ENCODE measurements at regions not wholly inside any gene's neighbourhood (a gene's known extent, or its start where the extent isn't known, plus 50 kb on each side); places are given as distances from the start of the nearest gene placed in this dataset.

DNA sequence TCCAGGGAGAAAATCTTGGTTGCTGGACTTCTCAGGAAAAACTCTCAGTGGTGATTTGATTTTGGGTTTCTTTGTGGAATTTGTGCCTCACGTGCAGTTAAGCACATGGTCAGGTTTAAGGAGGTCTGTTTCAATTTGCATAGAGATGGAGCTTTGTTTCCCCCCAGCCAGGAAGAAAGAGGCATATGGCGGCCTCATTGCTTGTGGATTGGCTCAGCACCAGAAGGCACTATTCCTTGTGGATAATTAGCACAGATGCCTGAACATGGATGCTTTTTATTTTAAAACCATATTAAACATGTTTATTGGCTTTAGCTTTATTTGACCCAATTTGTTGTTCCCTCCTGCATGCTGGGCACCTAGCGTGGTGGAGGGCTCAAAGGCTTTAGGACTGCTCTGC lies 125.1 kb upstream of the RGMA start:
- DNase-seq (ENCODE audit: low read depth in 1 of 2, low spot score in 1 of 2): no peak

GRCh38 chr15:93213281-93213680 lies 124.3 kb upstream of the RGMA start:
- DNase-seq (ENCODE audit: low read depth in 1 of 2, low spot score in 1 of 2): no peak

DNA sequence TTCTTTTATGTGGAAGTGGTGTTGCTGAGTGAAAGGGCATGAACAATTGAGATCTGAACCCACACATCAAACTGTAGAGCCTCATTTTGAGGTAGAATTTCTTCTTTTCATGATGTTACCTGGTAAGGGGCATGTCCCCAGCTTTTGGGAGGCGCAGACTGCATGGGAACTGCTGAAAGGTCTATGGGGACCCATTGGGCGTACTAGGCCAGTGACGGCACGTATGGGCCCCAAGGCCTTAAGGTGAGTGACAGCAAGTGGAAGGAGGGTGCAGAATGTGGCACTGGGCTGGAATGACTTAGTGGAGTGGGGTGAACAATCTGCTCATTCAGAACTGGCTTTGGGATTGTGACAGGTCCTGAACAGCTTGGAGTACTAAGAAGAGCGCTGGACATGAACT lies 123.6 kb upstream of the RGMA start:
- no peak for DNase-seq (ENCODE audit: low read depth in 1 of 2, low spot score in 1 of 2)

DNA sequence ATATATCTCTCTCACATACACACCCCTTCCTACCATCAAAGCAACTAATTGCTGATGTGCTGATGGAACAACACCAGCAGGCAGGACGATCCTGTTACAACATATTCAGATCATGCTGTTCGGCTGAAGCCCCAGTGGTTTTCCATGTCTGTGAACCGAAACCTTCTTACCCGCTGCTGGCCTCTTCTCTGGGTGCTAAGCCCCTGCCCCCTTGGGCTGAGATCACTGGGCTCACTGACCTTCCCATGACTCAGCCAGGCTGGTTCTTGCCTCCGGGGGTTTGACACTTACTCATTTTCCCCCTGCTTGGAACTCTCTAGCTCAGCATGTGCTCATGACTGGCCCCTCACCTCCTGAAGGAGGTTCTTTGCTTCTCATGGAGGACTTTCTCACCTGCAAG lies 122.0 kb upstream of the RGMA start:
- DNase-seq (ENCODE audit: low read depth in 1 of 2, low spot score in 1 of 2): no peak

DNA sequence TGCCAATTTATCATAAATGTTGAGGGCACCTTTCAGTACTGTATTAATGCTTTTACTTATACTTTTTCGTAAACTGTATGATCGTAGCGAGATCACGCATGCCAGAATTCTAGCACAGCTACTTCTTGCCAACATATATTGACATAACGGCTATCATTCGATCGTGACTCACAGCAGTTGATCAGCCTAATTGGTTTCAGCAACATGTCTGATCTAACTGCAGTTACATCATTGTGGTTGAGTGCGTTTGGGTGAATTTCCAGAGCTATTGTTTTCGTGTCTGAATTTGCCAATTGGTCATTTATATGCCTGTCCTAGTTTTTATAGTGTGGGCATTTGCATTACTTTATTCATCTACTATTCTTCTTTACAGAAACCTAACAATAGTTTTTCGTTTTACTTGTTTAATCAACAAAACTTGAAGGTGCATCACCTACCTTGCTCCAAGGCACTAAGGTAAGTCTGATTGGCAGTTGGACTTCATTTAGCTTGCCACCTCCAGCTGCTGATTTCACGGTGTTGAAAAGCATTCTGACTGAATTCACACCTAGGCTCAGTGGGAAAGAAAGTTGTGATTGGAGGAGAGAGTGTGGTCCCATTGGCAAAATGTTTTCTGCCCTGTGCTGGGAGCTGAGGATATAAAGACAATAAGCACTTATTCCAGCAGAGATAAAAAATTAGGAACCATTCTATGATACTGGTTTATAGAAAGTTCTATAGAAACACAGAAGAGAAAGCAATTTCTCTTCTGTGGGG lies 120.9 kb upstream of the RGMA start:
- DNase-seq (ENCODE audit: low read depth in 1 of 2, low spot score in 1 of 2): no peak

DNA sequence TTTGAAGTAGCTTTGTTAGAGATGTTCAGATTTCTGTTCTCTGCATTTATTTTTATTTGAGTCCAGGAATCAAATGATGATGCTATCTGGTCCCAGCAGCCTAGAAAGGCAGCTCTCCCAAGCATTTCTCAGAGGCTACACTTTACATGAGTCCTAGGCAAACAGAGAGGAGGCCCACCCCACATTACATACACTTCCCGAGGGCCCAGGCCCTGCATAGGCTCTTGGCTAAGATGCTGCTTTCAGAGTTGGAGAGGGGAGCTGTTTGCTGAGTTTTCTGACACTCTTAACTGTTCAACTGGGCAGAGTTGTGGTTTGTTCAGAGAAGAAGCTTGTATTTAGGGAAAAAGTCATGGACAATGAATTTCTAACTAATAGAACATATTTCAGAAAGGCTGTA lies 117.9 kb upstream of the RGMA start:
- DNase-seq (ENCODE audit: low read depth in 1 of 2, low spot score in 1 of 2): no peak

- DNase-seq (ENCODE audit: low read depth in 1 of 2, low spot score in 1 of 2): no peak
Observed at GRCh38 chr15:93205413-93205812, 116.4 kb upstream of the RGMA start.

DNA sequence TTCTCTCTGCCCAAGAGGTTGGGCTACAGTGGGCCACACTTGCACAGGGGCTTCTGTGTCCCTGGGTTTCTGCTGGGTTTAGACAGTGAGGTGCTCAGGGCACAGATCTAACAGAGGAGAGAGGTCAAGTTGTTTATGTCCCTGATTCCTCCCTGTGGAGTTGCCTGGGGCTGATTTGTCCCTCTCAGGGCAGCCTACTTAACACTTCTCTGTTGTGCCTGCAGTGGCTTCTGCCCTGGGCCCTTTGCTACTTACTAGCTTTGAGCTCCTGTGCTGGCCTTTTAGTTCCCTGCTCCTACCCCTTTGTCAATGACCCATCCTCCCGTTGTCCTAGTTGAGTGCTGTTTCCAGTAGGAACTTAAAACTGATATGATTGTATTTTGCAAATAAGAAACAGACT lies 114.0 kb upstream of the RGMA start:
- no peak for DNase-seq (ENCODE audit: low read depth in 1 of 2, low spot score in 1 of 2)

DNA sequence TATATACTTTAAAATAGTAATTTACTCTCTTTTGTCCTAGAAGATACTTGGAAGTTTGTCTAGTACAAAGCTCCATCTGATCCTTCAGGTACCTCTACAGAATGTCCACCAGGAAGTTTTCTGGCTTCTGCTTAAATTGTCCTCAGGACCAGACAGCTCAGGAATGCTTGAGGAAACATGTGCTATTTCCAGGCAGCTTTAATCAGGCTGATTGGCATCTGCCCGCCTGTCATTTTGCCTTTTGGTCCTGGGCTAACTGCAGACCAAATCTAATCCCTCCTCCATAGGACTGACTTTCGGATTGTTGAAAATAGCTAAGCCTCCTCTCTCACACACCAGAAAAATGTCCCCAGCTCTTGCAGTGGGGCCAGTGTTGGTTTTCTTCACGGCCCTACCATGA lies 113.4 kb upstream of the RGMA start:
- DNase-seq (ENCODE audit: low read depth in 1 of 2, low spot score in 1 of 2): no peak

GRCh38 chr15:93201940-93202339 lies 112.9 kb upstream of the RGMA start:
- no peak for DNase-seq (ENCODE audit: low read depth in 1 of 2, low spot score in 1 of 2)

DNA sequence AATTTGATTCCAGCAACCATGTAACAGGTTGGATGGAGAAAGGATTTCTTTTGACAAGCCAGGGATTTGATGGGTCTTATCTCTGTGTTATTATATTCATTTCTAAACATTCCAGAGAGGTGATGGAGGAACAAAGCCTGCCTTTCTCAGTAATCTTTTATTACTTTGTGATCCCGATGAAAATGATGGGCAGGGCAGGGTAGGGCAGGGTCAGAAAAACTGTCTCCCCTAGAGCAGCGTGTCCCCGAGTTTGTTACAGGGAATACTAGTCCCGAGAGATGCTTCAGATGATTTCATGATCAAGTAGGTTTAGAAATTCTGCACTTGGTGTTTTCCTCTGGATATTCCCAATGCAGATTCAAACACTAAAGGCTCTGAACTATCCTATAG lies 111.8 kb upstream of the RGMA start:
- no peak for DNase-seq (ENCODE audit: low read depth in 1 of 2, low spot score in 1 of 2)

- DNase-seq (ENCODE audit: low read depth in 1 of 2, low spot score in 1 of 2): no peak
Observed at GRCh38 chr15:93200081-93200836, 111.2 kb upstream of the RGMA start.

- no peak for DNase-seq (ENCODE audit: low read depth in 1 of 2, low spot score in 1 of 2)
Observed at GRCh38 chr15:93196135-93196670, 107.2 kb upstream of the RGMA start.

DNA sequence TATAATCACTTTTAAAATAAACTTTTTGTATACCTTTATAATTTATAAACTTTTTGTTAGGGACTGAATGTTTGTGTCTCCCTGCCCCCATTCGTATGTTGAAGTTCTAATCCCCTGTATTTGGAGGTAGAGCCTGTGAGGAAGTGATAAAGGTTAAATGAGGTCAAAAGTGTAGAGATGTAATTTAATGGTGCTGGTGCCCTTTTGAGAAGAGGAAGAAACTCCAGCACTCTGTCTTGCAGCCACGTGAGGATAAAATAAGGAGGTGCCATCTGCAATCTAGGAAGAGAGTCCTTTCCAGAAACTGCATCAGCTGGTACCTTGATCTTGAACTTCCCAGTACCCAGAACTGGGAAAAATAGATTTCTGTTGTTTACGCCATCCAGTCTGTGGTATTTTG lies 106.1 kb upstream of the RGMA start:
- no peak for DNase-seq (ENCODE audit: low read depth in 1 of 2, low spot score in 1 of 2)

DNA sequence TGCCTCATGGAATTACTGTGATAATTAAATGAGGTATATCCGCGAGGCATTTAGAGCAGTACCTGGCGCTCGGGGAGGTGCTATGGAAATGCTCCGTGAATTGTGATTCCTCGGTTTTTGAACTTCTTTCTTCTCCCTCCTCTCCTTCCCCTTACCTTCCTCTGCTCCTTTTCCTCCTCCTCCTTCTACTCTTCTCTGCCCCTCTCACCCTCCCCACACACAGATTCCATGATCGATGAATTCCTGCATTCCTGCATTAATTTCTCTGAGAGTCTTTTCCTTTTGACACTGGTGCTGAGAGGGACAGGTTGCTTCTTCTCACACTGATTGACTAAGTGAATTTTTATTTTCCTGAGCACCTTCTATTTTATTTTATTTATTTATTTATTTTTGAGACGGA lies 101.2 kb upstream of the RGMA start:
- no peak for DNase-seq (ENCODE audit: low read depth in 1 of 2, low spot score in 1 of 2)

DNA sequence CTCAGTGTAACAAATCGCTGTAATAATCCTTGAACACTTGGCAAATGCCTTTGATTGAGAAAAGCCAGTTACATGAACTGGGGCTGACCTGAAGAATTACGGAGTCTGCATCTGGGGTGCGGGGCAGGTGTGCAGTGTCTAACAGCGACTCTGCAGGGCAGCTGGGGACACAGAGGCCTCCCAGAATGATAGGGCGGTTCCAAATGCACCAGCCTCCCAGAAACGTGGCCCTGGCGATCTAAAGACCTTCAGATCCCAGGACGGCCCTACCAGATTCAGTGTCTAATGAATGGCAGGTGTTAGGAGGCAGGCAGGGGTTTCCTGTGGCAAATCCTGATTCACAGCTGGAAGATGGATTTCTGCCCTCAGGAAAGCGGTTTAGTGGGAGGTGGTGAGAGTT lies 100.5 kb upstream of the RGMA start:
- no peak for DNase-seq (ENCODE audit: low read depth in 1 of 2, low spot score in 1 of 2)

DNA sequence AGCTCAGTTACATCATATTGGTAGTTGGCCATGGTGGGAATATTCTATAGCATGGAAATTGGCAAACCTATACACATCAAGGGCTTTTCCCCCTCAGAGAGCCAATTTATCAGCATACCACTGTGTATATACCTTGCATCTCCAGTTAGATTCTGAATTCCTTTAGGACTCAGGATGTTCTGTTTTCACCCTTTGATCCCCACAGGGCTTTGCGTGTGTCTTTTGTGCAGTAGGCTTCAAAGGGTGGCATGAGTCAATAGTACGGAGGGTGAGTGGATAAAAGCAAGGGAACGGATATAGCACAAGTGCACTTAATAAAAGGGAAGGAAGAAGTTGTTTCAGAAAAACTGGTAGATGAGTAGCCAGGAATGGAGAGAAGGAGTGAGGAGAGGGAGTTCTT lies 99.2 kb upstream of the RGMA start:
- DNase-seq (ENCODE audit: low read depth in 1 of 2, low spot score in 1 of 2): no peak

DNA sequence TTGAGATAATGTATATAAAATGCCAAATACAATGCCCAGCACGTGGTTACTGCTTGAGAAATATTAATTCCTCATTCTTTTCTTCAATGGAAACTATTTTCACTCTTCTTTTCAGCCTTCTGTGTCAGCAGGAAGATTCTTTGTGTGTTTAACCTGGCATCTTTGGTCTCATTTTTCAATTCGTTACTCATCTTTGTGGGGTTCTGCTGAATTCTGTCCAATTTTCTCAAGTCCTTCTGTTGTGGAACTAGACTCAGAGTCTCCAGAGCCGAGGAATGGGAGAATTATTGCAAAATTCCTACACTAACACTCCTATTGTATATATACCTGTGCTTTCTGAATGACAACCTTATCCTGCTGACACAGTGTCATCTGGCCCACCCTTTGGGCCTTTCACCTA lies 96.8 kb upstream of the RGMA start:
- no peak for DNase-seq (ENCODE audit: low read depth in 1 of 2, low spot score in 1 of 2)

DNA sequence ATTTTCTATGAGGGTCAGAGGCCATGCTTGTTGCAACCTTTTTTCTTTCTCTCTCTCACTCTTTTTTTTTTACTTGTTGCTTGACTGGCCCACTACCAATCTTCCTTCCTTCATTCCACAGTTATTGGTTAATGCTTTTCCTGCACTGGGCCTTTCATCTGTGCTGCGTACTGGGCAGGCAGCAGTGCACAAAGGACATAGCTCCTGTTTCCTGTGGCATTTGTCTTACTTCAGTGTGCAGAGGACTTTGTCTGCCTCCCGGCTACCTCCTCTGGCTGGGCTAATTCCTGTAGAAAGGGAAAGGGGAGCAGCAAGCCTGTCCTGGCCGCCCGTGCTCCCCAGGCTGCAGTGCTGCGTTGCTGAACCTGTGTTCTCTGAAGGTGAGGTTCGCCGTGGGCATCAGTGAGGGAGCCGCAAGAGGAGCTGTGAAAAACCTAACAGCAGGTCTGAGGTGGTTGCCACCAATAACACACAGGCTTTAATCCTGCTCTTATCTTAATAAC lies 93.7 kb upstream of the RGMA start:
- DNase-seq (ENCODE audit: low read depth in 1 of 2, low spot score in 1 of 2): no peak

- no peak for DNase-seq (ENCODE audit: low read depth in 1 of 2, low spot score in 1 of 2)
Observed at GRCh38 chr15:93180656-93181055, 91.6 kb upstream of the RGMA start.

DNA sequence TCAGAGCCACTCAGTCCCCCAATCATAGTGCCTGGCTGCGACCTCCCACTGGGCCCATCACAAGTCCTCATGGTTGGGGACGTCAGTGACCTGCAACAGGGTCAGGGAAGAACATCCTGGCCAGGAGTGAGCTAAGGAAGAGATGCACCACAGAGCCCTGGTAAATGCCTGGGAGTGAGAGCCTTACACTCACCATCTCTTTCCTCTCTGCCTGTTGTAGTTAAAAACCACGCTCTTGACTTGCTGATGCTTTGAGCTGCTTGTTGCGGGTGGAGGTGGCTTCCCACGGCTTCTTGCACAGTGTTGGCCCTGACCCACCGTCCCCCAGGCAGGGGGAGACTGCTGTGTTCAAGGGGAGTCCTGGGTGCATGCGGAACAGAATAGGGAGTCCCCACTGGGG lies 91.1 kb upstream of the RGMA start:
- DNase-seq (ENCODE audit: low read depth in 1 of 2, low spot score in 1 of 2): no peak

DNA sequence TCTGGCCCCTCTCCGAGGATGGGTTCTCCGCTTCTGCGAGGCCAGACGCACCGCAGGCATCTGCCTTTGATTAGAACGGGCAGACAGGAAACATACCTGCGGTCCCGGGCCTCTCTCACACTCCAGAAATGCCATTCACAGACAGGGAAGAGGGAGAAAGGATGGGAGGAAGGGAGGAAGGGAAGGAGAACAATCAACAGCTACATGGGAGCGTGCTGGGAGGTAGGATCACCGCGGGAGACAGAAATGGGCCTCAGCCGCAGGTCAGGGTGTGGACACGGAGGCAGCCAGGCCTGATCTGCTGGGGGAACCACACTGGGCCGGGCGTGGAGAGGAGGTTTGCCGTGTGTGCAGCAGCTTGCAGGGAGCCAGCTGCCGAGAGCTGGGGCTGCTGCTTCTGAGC lies 90.7 kb upstream of the RGMA start:
- no peak for DNase-seq (ENCODE audit: low read depth in 1 of 2, low spot score in 1 of 2)

All from stimulated activated CD4-positive, alpha-beta T cell treated with anti-CD3 and anti-CD28 coated beads, Interleukin-15, amount 100 ng/mL, for 1 hour (primary cell).